Lower lobe of right lung (tissue), 2 donors: ENCODE measurements at regions not wholly inside any gene's neighbourhood (a gene's known extent, or its start where the extent isn't known, plus 50 kb on each side); places are given as distances from the start of the nearest gene placed in this dataset.

ENCODE experiments used
- ATAC-seq, 2 donors: fragments of 200-7000 bp; cut with Tn5 transposase; one replicate each; pipeline ENCODE4 v1.9.1; 2020 to 2022; ENCODE audit warnings: mild to moderate bottlenecking in 2 of 2, moderate library complexity in 2 of 2
- DNase-seq: peaks from one replicate; pipeline ENCODE4 v3.0.0-alpha.2; 2020
- H3K27ac ChIP-seq: fragments of 200-600 bp; one replicate; pipeline ENCODE4 v1.8.0; 2022
- H3K27me3 ChIP-seq: fragments of 200-600 bp; one replicate; pipeline ENCODE4 v1.8.0; 2022; ENCODE audit warnings: low read depth
- H3K36me3 ChIP-seq: fragments of 200-600 bp; one replicate; pipeline ENCODE4 v1.8.0; 2022; ENCODE audit warnings: mild to moderate bottlenecking
- H3K4me1 ChIP-seq: fragments of 200-600 bp; one replicate; pipeline ENCODE4 v1.8.0; 2022
- H3K4me3 ChIP-seq: fragments of 200-600 bp; one replicate; pipeline ENCODE4 v1.8.0; 2022; ENCODE audit warnings: mild to moderate bottlenecking
- H3K9me3 ChIP-seq: fragments of 200-600 bp; one replicate; pipeline ENCODE4 v1.8.0; 2022
- CTCF ChIP-seq: fragments of 200-600 bp; IDR thresholded peaks from one replicate; pipeline ENCODE4 v1.8.0; 2022; ENCODE audit warnings: antibody characterized with exemption, mild to moderate bottlenecking
- intact Hi-C: fragments of 100-400 bp; cut with DNase I; formaldehyde crosslinking; loops from one replicate; pipeline ENCODE4 v1.11.0; 2022
- donor health status: DM: no; HTN: yes; CAD: no; lungs with severe emphysema.

- no peaks in the 10 kb centered on the region for H3K36me3 ChIP-seq
- no peak overlapping the region for H3K27ac ChIP-seq
- no peaks in the 10 kb centered on the region for H3K27me3 ChIP-seq
- DNase-seq (no peak), ATAC-seq (no peak)
- H3K4me1 ChIP-seq, result no peaks in the 10 kb centered on the region
- no peaks in the 10 kb centered on the region for H3K9me3 ChIP-seq
- no peak for TF ChIP-seq CTCF
- no peak overlapping the region for H3K4me3 ChIP-seq
- intact Hi-C loops, result no loop called here
Observed at GRCh38 chr2:16189836-16190160, 249.4 kb downstream of the MYCN start.

GRCh38 chr2:16189029-16189835, 248.9 kb downstream of the MYCN start:
- ATAC-seq (no peak), DNase-seq (no peak)
- no peak for TF ChIP-seq CTCF
- Histone ChIP-seq H3K4me3 (no peak overlapping the region), H3K27me3 (no peaks in the 10 kb centered on the region), H3K27ac (no peak overlapping the region), H3K36me3 (no peaks in the 10 kb centered on the region), H3K4me1 (no peaks in the 10 kb centered on the region), H3K9me3 (no peaks in the 10 kb centered on the region)
- intact Hi-C loops, result no loop called here

GRCh38 chr2:16188261-16188890, 248.0 kb downstream of the MYCN start:
- Histone ChIP-seq H3K36me3 (no peaks in the 10 kb centered on the region), H3K4me1 (no peaks in the 10 kb centered on the region), H3K9me3 (no peaks in the 10 kb centered on the region), H3K27ac (no peak overlapping the region), H3K4me3 (no peak overlapping the region), H3K27me3 (peaks cover 2% of the 10 kb centered on the region)
- intact Hi-C loops, result no loop called here
- DNase-seq (no peak), ATAC-seq (no peak)
- TF ChIP-seq CTCF, result no peak

GRCh38 chr2:16187482-16187817, 247.1 kb downstream of the MYCN start:
- no peak for TF ChIP-seq CTCF
- intact Hi-C loops, result no loop called here
- H3K4me1 ChIP-seq, result no peaks in the 10 kb centered on the region
- H3K4me3 ChIP-seq, result no peak overlapping the region
- H3K27ac ChIP-seq, result no peak overlapping the region
- H3K36me3 ChIP-seq, result no peaks in the 10 kb centered on the region
- no peaks in the 10 kb centered on the region for H3K9me3 ChIP-seq
- H3K27me3 ChIP-seq, result peaks cover 3% of the 10 kb centered on the region
- no peak for ATAC-seq
- no peak for DNase-seq

- intact Hi-C loops, result no loop called here
- Histone ChIP-seq H3K4me3 (no peak overlapping the region), H3K36me3 (no peaks in the 10 kb centered on the region), H3K4me1 (no peaks in the 10 kb centered on the region), H3K27me3 (peaks cover 3% of the 10 kb centered on the region), H3K27ac (no peak overlapping the region), H3K9me3 (no peaks in the 10 kb centered on the region)
- no peak for DNase-seq
- TF ChIP-seq CTCF, result no peak
- ATAC-seq, result no peak
Observed at GRCh38 chr2:16186661-16187481, 246.5 kb downstream of the MYCN start.
